DND-41 (cell line): ENCODE measurements at regions not wholly inside any gene's neighbourhood (a gene's known extent, or its start where the extent isn't known, plus 50 kb on each side); places are given as distances from the start of the nearest gene placed in this dataset.

Experiments used
- ATAC-seq: fragments of 200-7000 bp; cut with Tn5 transposase; 3 replicates; pipeline ENCODE4 v1.9.1; 2021; ENCODE audit warnings: low read depth; ENCODE audit not compliant: insufficient read depth
- DNase-seq: peaks from one replicate; pipeline ENCODE4 v3.0.0-alpha.2; 2020
- H2AFZ ChIP-seq: 2 replicates; pipeline ENCODE4 v1.6.0; 2012; ENCODE audit warnings: low read depth, low read length
- H3K27ac ChIP-seq: 2 replicates; pipeline ENCODE4 v1.5.1; 2012; ENCODE audit warnings: low read length, inconsistent platforms
- H3K27me3 ChIP-seq: fragments of 200-600 bp; sonication (generic); 2 replicates; pipeline ENCODE4 v1.6.0; 2012; ENCODE audit warnings: low read length, mild to moderate bottlenecking, inconsistent platforms; ENCODE audit not compliant: insufficient read depth, poor library complexity
- H3K36me3 ChIP-seq: 2 replicates; pipeline ENCODE4 v1.5.1; 2012; ENCODE audit warnings: low read length, inconsistent platforms; ENCODE audit not compliant: insufficient read depth
- H3K4me1 ChIP-seq: 2 replicates; pipeline ENCODE4 v1.5.1; 2012; ENCODE audit warnings: mild to moderate bottlenecking, low read length; ENCODE audit not compliant: insufficient read depth
- H3K4me2 ChIP-seq: 2 replicates; pipeline ENCODE4 v1.6.0; 2012; ENCODE audit warnings: mild to moderate bottlenecking, moderate library complexity, low read length, inconsistent platforms; ENCODE audit not compliant: insufficient read depth
- H3K4me3 ChIP-seq, 2 experiments: fragments of 200-600 bp in 1 of 2; shearing (Covaris generic) in 1 of 2; 2 replicates each; pipeline ENCODE4 v1.5.1; 2012 to 2016; ENCODE audit warnings: inconsistent platforms in 2 of 2, low read length in 2 of 2, mild to moderate bottlenecking in 2 of 2, low read depth in 1 of 2, moderate library complexity in 1 of 2
- H3K79me2 ChIP-seq: 2 replicates; pipeline ENCODE4 v1.6.0; 2012; ENCODE audit warnings: low read length, inconsistent platforms; ENCODE audit not compliant: insufficient read depth
- H3K9ac ChIP-seq: 2 replicates; pipeline ENCODE4 v1.6.0; 2012; ENCODE audit warnings: low read depth, mild to moderate bottlenecking, inconsistent platforms, low read length, moderate library complexity
- H3K9me3 ChIP-seq: 2 replicates; pipeline ENCODE4 v1.5.1; 2012; ENCODE audit warnings: low read length, moderate library complexity, mild to moderate bottlenecking, inconsistent platforms; ENCODE audit not compliant: insufficient read depth, severe bottlenecking
- H4K20me1 ChIP-seq: 2 replicates; pipeline ENCODE4 v1.6.0; 2012; ENCODE audit warnings: low read length; ENCODE audit not compliant: insufficient read depth
- EZH2 ChIP-seq: IDR thresholded peaks from 3 replicates; pipeline ENCODE4 v1.6.1; 2012; ENCODE audit warnings: borderline replicate concordance, low read depth, mild to moderate bottlenecking, moderate library complexity, low read length, inconsistent platforms; ENCODE audit not compliant: severe bottlenecking
- TF ChIP-seq, protein P1 (sequence below): IDR thresholded peaks from 2 replicates; pipeline ENCODE4 v1.5.1; 2012; ENCODE audit warnings: borderline replicate concordance, low read length, moderate library complexity, mild to moderate bottlenecking; ENCODE audit not compliant: poor library complexity, severe bottlenecking; ENCODE audit errors: extremely low read depth

DNA sequence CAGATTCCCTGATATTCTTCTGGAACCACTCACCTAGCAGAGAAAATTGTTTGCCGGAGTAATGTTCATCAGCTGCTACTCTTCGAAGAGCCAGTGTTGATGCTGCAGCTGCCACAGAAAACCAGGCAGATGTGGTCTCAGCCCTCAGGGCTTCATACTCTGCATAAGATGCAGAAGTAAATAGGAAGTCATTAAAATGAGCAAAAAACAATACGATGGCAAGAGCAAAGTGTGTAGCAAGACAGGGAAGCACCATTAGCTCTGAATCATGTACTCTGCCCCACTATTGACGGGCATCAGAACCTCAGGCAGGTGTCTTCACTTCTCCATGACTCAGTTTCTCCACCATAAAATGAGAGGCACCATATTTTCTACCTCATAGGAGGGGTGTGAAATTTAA, 991.6 kb upstream of the TMEM132C start:
- no peak for TF ChIP-seq EZH2
- TF ChIP-seq, protein P1, sequence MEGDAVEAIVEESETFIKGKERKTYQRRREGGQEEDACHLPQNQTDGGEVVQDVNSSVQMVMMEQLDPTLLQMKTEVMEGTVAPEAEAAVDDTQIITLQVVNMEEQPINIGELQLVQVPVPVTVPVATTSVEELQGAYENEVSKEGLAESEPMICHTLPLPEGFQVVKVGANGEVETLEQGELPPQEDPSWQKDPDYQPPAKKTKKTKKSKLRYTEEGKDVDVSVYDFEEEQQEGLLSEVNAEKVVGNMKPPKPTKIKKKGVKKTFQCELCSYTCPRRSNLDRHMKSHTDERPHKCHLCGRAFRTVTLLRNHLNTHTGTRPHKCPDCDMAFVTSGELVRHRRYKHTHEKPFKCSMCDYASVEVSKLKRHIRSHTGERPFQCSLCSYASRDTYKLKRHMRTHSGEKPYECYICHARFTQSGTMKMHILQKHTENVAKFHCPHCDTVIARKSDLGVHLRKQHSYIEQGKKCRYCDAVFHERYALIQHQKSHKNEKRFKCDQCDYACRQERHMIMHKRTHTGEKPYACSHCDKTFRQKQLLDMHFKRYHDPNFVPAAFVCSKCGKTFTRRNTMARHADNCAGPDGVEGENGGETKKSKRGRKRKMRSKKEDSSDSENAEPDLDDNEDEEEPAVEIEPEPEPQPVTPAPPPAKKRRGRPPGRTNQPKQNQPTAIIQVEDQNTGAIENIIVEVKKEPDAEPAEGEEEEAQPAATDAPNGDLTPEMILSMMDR: no peak
- Histone ChIP-seq H3K4me3 (no peak overlapping the region), H3K36me3 (no peaks in the 10 kb centered on the region), H3K79me2 (no peaks in the 10 kb centered on the region), H4K20me1 (no peaks in the 10 kb centered on the region), H3K27ac (no peak overlapping the region), H3K27me3 (no peaks in the 10 kb centered on the region), H3K4me2 (no peak overlapping the region), H3K9me3 (no peaks in the 10 kb centered on the region), H2AFZ (no peak overlapping the region), H3K9ac (no peak overlapping the region), H3K4me1 (no peaks in the 10 kb centered on the region)
- DNase-seq (no peak), ATAC-seq (no peak)

DNA sequence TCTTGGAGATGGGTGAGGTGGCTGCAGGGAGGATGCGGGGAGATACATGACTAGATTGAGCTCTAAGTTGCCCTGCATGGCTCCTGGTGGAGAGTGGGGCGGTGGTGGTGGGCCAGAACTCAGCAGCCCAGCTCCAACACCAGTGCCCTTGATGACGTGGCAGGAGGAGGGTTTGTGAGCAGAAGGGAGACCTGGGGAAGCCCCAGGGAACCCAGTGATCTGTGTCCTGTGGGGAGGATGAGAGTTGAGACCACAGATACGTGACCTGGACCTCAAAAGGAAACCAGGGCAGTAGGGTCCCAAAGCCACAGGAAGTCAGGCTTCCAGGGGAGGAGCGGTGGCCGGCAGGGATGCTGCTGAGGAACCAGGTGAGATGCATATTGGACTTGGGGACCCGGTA, 989.1 kb upstream of the TMEM132C start:
- no peak for TF ChIP-seq EZH2
- H3K27ac ChIP-seq: no peak overlapping the region
- no peak overlapping the region for H3K4me3 ChIP-seq
- H3K4me1 ChIP-seq: no peaks in the 10 kb centered on the region
- H3K9me3 ChIP-seq: no peaks in the 10 kb centered on the region
- no peak for DNase-seq
- no peak overlapping the region for H3K9ac ChIP-seq
- H4K20me1 ChIP-seq: no peaks in the 10 kb centered on the region
- H3K79me2 ChIP-seq: no peaks in the 10 kb centered on the region
- ATAC-seq: no peak
- H3K36me3 ChIP-seq: no peaks in the 10 kb centered on the region
- H3K27me3 ChIP-seq: no peaks in the 10 kb centered on the region
- H2AFZ ChIP-seq: no peak overlapping the region
- no peak overlapping the region for H3K4me2 ChIP-seq

DNA sequence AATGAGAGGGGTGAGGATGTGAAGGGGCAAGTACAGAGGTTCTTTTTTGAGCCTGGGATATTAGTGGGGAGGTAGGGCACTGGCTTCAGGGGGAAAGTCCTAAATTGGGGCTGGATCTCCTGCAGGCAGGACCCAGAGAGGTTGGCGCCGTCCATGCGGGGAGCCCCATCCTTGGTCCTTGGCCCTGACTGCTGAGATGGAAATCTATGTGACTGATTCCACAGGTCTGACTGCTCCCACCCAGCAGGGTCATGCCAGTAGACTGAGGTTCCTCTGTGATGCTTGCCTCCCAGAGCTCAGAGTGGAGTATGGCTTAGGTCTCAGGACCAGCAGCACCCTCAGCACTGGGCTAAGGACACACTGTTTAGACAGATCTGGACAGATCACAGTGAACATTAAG, 988.6 kb upstream of the TMEM132C start:
- DNase-seq: no peak
- H3K27ac ChIP-seq: no peak overlapping the region
- H2AFZ ChIP-seq: no peak overlapping the region
- H3K4me1 ChIP-seq: no peaks in the 10 kb centered on the region
- H3K9me3 ChIP-seq: no peaks in the 10 kb centered on the region
- H3K4me3 ChIP-seq: no peak overlapping the region
- no peaks in the 10 kb centered on the region for H3K79me2 ChIP-seq
- H3K4me2 ChIP-seq: no peak overlapping the region
- no peak overlapping the region for H3K9ac ChIP-seq
- H3K36me3 ChIP-seq: no peaks in the 10 kb centered on the region
- no peaks in the 10 kb centered on the region for H4K20me1 ChIP-seq
- no peaks in the 10 kb centered on the region for H3K27me3 ChIP-seq
- no peak for TF ChIP-seq EZH2
- TF ChIP-seq, protein P1: no peak
- ATAC-seq: no peak

DNA sequence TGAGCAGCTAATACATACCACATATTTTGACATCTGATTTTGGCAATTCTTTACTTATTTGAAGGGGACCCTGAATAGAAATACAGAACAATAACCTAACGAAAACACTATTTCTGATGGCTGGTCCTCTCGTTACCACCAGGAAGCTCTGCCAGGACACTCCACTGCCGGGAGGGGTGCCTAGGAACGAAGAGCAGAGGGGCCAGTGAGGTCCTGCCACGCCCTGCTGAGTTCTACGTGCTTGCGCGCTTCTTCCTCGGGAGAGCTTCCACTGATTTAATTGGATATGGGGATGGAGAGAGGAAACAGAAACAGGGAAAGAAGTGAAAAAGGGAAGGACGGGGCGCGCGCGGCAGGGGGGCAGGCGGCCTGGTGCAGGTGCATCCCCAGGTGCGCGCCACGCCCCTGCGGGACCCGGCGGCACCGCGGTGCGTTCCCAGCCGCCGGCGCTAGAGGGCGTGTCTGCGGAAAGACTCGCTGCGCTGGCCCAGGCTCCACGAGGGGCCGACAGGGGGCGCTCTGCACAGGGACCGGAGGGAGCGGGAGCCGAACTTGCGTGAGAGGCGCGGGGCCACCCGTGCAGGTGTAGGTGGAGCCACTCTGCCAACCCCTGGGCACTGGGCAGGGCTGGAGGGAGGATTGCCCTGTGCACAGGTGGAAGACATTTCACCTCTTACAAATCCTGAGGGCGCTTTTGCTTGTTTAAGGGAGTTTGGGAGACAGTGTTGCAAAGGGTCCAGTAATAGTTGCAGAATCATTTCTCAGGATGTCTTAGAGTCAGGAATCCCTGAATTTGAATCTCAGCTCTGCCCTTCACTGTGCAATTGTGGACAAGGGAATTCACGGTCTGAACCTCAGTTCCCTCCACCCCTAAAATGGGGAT, 986.3 kb upstream of the TMEM132C start:
- no peak overlapping the region for H2AFZ ChIP-seq
- no peak overlapping the region for H3K4me3 ChIP-seq
- ATAC-seq (no peak), DNase-seq (no peak)
- H3K27me3 ChIP-seq: no peaks in the 10 kb centered on the region
- H3K4me2 ChIP-seq: no peak overlapping the region
- TF ChIP-seq, protein P1: no peak
- no peak for TF ChIP-seq EZH2
- no peaks in the 10 kb centered on the region for H3K36me3 ChIP-seq
- H3K4me1 ChIP-seq: no peaks in the 10 kb centered on the region
- no peaks in the 10 kb centered on the region for H3K79me2 ChIP-seq
- H4K20me1 ChIP-seq: no peaks in the 10 kb centered on the region
- no peak overlapping the region for H3K27ac ChIP-seq
- H3K9ac ChIP-seq: no peak overlapping the region
- H3K9me3 ChIP-seq: no peaks in the 10 kb centered on the region
